GM23338 (cell line): ENCODE measurements at regions not wholly inside any gene's neighbourhood (a gene's known extent, or its start where the extent isn't known, plus 50 kb on each side); places are given as distances from the start of the nearest gene placed in this dataset.

Experiments
- CREB1 ChIP-seq: fragments of 250-450 bp; sonication (Bioruptor Pico); IDR thresholded peaks from 2 replicates; pipeline ENCODE4 v1.5.0; 2020; ENCODE audit warnings: low read depth, mild to moderate bottlenecking, moderate library complexity
- EZH2 ChIP-seq: fragments of 200-600 bp; sonication (generic); IDR thresholded peaks from one replicate; pipeline ENCODE4 v1.8.0; 2017; ENCODE audit warnings: antibody characterized with exemption, mild to moderate bottlenecking, low read depth; ENCODE audit not compliant: unreplicated experiment
- EZH2phosphoT487 ChIP-seq: fragments of 200-600 bp; sonication (generic); IDR thresholded peaks from one replicate; pipeline ENCODE4 v1.8.1; 2018; ENCODE audit warnings: antibody characterized with exemption; ENCODE audit not compliant: unreplicated experiment
- JUNB ChIP-seq: IDR thresholded peaks from one replicate; pipeline ENCODE4 v1.6.1; 2016; ENCODE audit warnings: antibody characterized with exemption; ENCODE audit not compliant: unreplicated experiment
- POLR2AphosphoS5 ChIP-seq: IDR thresholded peaks from 2 replicates; pipeline ENCODE4 v1.6.1; 2016; ENCODE audit warnings: antibody characterized with exemption, low read depth
- REST ChIP-seq: IDR thresholded peaks from one replicate; pipeline ENCODE4 v1.6.1; 2018; ENCODE audit warnings: antibody characterized with exemption; ENCODE audit not compliant: unreplicated experiment
- STAT1 ChIP-seq: IDR thresholded peaks from one replicate; pipeline ENCODE4 v1.6.1; 2016; ENCODE audit warnings: antibody characterized with exemption; ENCODE audit not compliant: unreplicated experiment
- ZNF114 ChIP-seq: fragments of 250-450 bp; sonication (Bioruptor Pico); IDR thresholded peaks from 2 replicates; pipeline ENCODE4 v1.5.0; 2020; ENCODE audit warnings: mild to moderate bottlenecking, moderate library complexity
- TF ChIP-seq, protein P1 (sequence below): IDR thresholded peaks from 2 replicates; pipeline ENCODE4 v1.6.1; 2016; ENCODE audit warnings: antibody characterized with exemption
- TF ChIP-seq, protein P2 (sequence below), 2 experiments: fragments of 200-600 bp in 1 of 2; sonication (generic) in 1 of 2; conservative IDR thresholded peaks; 2 replicates each; pipeline versions ENCODE4 v1.5.1 to v1.6.1; 2016 to 2017; ENCODE audit warnings: antibody characterized with exemption in 2 of 2, low read depth in 2 of 2, mild to moderate bottlenecking in 2 of 2, moderate library complexity in 1 of 2

- TF ChIP-seq, protein P1, sequence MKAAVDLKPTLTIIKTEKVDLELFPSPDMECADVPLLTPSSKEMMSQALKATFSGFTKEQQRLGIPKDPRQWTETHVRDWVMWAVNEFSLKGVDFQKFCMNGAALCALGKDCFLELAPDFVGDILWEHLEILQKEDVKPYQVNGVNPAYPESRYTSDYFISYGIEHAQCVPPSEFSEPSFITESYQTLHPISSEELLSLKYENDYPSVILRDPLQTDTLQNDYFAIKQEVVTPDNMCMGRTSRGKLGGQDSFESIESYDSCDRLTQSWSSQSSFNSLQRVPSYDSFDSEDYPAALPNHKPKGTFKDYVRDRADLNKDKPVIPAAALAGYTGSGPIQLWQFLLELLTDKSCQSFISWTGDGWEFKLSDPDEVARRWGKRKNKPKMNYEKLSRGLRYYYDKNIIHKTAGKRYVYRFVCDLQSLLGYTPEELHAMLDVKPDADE = no peak
- TF ChIP-seq, protein P2, sequence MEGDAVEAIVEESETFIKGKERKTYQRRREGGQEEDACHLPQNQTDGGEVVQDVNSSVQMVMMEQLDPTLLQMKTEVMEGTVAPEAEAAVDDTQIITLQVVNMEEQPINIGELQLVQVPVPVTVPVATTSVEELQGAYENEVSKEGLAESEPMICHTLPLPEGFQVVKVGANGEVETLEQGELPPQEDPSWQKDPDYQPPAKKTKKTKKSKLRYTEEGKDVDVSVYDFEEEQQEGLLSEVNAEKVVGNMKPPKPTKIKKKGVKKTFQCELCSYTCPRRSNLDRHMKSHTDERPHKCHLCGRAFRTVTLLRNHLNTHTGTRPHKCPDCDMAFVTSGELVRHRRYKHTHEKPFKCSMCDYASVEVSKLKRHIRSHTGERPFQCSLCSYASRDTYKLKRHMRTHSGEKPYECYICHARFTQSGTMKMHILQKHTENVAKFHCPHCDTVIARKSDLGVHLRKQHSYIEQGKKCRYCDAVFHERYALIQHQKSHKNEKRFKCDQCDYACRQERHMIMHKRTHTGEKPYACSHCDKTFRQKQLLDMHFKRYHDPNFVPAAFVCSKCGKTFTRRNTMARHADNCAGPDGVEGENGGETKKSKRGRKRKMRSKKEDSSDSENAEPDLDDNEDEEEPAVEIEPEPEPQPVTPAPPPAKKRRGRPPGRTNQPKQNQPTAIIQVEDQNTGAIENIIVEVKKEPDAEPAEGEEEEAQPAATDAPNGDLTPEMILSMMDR (conservative IDR thresholded peaks at IDR 0.05; ENCODE audit: low read depth in 2 of 2) = no peak
- TF ChIP-seq REST = no peak
- TF ChIP-seq EZH2 = no peak
- TF ChIP-seq POLR2AphosphoS5 = no peak
- no peak for TF ChIP-seq CREB1 (CRISPR knock-in tag)
- no peak for TF ChIP-seq JUNB
- no peak for TF ChIP-seq EZH2phosphoT487
- no peak for TF ChIP-seq STAT1
- TF ChIP-seq ZNF114 (CRISPR knock-in tag) = no peak
These were observed 575.2 kb upstream of the BRINP3 start for GRCh38 chr1:191052888-191053287.
